GM18873 (cell line): ENCODE measurements at regions not wholly inside any gene's neighbourhood (a gene's known extent, or its start where the extent isn't known, plus 50 kb on each side); places are given as distances from the start of the nearest gene placed in this dataset.

Experiments
- ATAC-seq: cut with Tn5 transposase; IDR thresholded peaks from one replicate; pipeline ENCODE4 v1.9.1; 2021; ENCODE audit warnings: mild to moderate bottlenecking, moderate library complexity, moderate number of reproducible peaks; ENCODE audit not compliant: unreplicated experiment, low FRiP score

- no peak for ATAC-seq
Measured at GRCh38 chr10:44435196-44435595, 50.3 kb upstream of the CXCL12 start.

- no peak for ATAC-seq
Measured at GRCh38 chr10:44436240-44436639, 51.3 kb upstream of the CXCL12 start.

GRCh38 chr10:44437840-44438511 lies 53.1 kb upstream of the CXCL12 start:
- ATAC-seq = no peak

GRCh38 chr10:44439239-44439957 lies 54.5 kb upstream of the CXCL12 start:
- no peak for ATAC-seq

GRCh38 chr10:44439958-44440244 lies 55.0 kb upstream of the CXCL12 start:
- ATAC-seq = no peak

- no peak for ATAC-seq
Measured at GRCh38 chr10:44457259-44457658, 72.4 kb upstream of the CXCL12 start.

- no peak for ATAC-seq
Measured at GRCh38 chr10:44458671-44459413, 73.9 kb upstream of the CXCL12 start.

- ATAC-seq = no peak
Measured at GRCh38 chr10:44459671-44460070, 74.8 kb upstream of the CXCL12 start.

- no peak for ATAC-seq
Measured at GRCh38 chr10:44460416-44460815, 75.5 kb upstream of the CXCL12 start.

- no peak for ATAC-seq
Measured at GRCh38 chr10:44462338-44462914, 77.5 kb upstream of the CXCL12 start.

- ATAC-seq = no peak
Measured at GRCh38 chr10:44463511-44464121, 78.7 kb upstream of the CXCL12 start.

- ATAC-seq = no peak
Measured at GRCh38 chr10:44464503-44464902, 79.6 kb upstream of the CXCL12 start.

GRCh38 chr10:44465401-44466115 lies 80.7 kb upstream of the CXCL12 start:
- no peak for ATAC-seq

GRCh38 chr10:44466236-44466635 lies 81.3 kb upstream of the CXCL12 start:
- ATAC-seq = no peak

GRCh38 chr10:44467090-44467489 lies 82.2 kb upstream of the CXCL12 start:
- ATAC-seq = no peak

GRCh38 chr10:44467900-44468299 lies 83.0 kb upstream of the CXCL12 start:
- no peak for ATAC-seq

GRCh38 chr10:44468525-44468924 lies 83.6 kb upstream of the CXCL12 start:
- no peak for ATAC-seq

- ATAC-seq = no peak
Measured at GRCh38 chr10:44468965-44469364, 84.1 kb upstream of the CXCL12 start.

- ATAC-seq = no peak
Measured at GRCh38 chr10:44470784-44471183, 85.9 kb upstream of the CXCL12 start.

GRCh38 chr10:44471410-44471809 lies 86.5 kb upstream of the CXCL12 start:
- no peak for ATAC-seq
